Esophagus muscularis mucosa (tissue), 3 donors: ENCODE measurements at regions not wholly inside any gene's neighbourhood (a gene's known extent, or its start where the extent isn't known, plus 50 kb on each side); places are given as distances from the start of the nearest gene placed in this dataset.

Experiments
- POLR2AphosphoS5 ChIP-seq, 2 donors: sonication (generic); formaldehyde crosslinking; IDR thresholded peaks; one replicate each; pipeline ENCODE4 v1.6.1; 2017; ENCODE audit warnings: antibody characterized with exemption in 2 of 2
- TF ChIP-seq, protein P1 (sequence below), 3 experiments: fragments of 200-600 bp in 2 of 3; fragments of 450-650 bp in 1 of 3; sonication (generic) in 2 of 3; IDR thresholded peaks; one replicate each; pipeline ENCODE4 v1.5.1; 2017 to 2019; ENCODE audit warnings: antibody characterized with exemption in 3 of 3, mild to moderate bottlenecking in 2 of 3, moderate library complexity in 1 of 3

DNA sequence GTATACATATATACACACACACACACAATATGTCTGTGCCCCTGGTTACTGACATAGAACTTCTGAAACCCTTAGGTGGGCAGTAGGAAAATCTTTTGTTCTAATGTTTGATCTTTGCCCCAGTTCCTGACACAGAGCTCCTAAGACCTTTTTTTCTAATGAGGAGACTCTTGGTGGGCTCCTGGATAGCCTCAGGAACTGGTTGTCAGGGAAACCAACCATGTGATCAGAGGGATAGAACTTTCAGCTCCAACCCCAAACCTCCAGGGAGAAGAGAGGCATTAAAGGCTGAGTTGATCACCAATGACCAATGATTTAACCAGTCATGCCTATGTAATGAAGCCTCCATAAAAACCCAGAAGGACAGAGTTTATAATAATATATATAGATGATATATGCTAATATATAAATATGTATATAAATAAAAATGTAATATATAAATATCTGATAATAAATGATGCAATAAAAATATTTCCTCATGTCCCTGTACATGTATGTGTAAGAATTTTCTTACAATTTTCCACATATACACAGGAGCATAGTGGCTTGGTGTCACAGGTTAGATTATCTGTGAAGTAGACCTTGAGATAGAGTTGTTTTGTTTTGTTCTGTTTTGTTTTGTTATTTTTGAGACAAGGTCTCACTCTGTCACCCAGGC lies 93.3 kb downstream of the GPX5 start:
- TF ChIP-seq, protein P1, sequence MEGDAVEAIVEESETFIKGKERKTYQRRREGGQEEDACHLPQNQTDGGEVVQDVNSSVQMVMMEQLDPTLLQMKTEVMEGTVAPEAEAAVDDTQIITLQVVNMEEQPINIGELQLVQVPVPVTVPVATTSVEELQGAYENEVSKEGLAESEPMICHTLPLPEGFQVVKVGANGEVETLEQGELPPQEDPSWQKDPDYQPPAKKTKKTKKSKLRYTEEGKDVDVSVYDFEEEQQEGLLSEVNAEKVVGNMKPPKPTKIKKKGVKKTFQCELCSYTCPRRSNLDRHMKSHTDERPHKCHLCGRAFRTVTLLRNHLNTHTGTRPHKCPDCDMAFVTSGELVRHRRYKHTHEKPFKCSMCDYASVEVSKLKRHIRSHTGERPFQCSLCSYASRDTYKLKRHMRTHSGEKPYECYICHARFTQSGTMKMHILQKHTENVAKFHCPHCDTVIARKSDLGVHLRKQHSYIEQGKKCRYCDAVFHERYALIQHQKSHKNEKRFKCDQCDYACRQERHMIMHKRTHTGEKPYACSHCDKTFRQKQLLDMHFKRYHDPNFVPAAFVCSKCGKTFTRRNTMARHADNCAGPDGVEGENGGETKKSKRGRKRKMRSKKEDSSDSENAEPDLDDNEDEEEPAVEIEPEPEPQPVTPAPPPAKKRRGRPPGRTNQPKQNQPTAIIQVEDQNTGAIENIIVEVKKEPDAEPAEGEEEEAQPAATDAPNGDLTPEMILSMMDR (IDR thresholded peaks at IDR 0.05), result no peak
- no peak for TF ChIP-seq POLR2AphosphoS5 (IDR thresholded peaks at IDR 0.05)
